HG03280 (cell line): ENCODE measurements at regions not wholly inside any gene's neighbourhood (a gene's known extent, or its start where the extent isn't known, plus 50 kb on each side); places are given as distances from the start of the nearest gene placed in this dataset.

Experiments
- ATAC-seq: cut with Tn5 transposase; IDR thresholded peaks from one replicate; pipeline ENCODE4 v1.9.1; 2021; ENCODE audit warnings: mild to moderate bottlenecking, moderate library complexity; ENCODE audit not compliant: unreplicated experiment

DNA sequence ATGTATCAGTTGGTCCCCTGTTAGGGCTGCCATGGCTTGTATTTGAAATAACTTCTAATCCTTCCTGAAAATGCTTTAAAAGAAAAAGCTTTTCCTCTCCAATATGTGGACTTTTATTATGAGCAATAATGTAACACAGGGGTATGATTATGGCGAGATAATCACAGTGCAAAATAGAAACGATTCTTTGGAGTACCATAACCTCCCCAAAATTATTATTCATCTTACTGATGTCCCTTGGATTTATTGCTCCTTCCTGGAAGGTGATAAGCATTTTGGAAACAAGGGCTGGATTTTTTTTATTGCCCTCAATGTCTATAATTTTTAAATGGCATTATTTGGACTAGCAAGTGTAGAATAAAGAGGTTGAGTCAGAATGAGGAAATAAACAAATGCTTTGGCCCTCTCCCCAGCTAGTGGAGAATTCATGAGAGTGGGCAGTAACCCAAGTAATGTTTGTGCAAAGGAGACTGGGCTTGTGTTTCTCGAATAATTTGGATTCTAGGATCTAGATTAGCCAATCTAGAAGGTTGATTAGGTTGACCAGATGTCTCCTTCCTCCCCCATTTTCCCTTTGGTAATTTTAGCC, 403.9 kb upstream of the CELF2 start:
- ATAC-seq: no peak

DNA sequence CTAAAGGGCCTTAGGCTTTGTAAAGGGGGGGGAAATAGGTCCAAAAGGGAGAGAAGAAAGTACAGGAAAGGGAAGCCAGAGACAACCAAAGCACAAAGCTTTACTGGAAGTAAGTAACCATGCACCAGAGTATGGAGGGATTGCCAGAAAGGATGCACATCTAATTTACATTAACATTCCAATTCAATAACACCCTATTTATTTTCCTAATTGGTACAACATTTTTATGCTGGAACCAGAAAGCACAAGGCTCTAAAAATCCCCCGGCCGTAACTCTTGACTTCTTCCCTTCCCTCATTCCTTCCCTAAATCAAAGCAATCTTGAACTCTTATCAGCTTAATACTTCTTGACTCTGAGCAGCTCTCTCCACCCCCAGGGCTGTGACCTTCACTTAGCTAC, 400.0 kb upstream of the CELF2 start:
- ATAC-seq: no peak

DNA sequence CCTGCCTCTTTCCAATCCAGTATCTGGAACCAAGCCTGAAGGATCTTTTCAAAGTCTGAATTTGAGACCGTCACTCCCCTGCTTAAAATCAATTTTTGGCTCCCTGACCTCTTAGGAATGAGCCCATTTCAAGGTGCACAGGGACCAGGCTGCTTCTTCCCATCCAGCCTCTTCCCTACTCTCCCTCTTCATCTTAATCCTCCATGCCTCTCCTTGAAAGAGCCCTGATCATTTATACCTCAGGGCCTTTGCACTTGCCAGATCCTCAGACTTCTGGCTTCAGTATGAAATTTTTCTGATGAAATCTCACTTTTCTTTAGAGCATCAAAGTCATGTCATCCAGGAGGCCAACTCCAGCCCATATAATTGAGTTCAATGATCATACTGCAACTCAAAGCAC, 399.5 kb upstream of the CELF2 start:
- no peak for ATAC-seq

GRCh38 chr10:10623958-10624566, 393.6 kb upstream of the CELF2 start:
- no peak for ATAC-seq

GRCh38 chr10:10624567-10624962, 393.1 kb upstream of the CELF2 start:
- ATAC-seq: no peak

GRCh38 chr10:10625491-10625890, 392.2 kb upstream of the CELF2 start:
- ATAC-seq: no peak

GRCh38 chr10:10626734-10627133, 390.9 kb upstream of the CELF2 start:
- no peak for ATAC-seq

DNA sequence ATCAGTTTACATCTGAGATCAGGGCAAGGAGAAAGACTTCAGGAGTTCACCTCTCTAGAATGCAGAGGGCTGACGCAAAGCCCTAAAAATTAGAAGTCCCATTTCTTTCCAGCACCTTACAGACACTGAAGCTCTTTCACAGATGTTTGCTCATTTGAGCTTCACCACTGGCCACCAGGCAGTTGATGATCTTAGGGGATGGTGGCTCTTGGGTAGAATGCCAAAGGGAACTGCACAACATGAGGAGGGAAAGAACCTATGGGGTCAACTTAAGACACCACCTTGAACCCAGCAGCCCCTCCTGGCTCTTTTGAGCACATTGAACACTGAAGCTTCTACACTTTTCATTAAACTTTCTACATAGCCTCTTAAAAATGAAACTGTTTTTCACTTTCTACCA, 390.3 kb upstream of the CELF2 start:
- no peak for ATAC-seq

GRCh38 chr10:10629512-10629911, 388.2 kb upstream of the CELF2 start:
- no peak for ATAC-seq

DNA sequence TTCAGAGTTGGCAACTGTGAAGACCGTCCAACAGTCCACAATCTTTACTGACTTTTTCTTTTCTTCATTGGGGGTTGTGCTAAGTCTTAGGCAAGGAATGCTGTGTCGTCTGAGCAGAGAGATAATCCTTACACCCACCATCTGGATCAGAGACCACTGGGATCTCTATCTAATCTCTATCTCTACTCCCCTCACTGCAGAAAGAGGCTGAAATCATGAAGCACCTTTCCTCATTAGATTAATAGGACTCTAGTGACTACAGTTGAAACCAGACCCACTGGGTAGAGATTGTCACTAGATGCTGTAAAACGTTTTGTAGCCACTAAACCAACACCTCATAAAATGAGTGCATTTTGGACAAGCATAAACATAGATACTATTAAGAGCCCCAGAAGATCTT, 387.4 kb upstream of the CELF2 start:
- ATAC-seq: no peak

DNA sequence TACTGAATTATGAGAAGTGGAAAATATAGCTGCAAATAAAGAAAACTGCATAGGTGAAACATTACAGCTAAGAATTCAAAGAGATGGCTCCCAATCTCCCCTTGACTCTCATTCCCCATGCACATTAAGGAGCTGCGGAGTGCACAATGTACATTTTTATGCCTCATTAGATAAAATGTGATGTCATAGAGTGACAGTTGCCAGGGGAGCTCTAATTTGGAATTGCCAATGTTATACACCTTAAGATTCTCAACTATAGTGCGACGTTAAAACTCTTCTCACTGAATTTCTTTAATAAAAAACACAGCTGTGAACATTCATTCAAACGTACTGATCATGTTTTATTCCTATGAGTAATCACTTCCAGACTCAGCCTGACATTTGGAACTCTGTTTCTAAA, 386.9 kb upstream of the CELF2 start:
- ATAC-seq: no peak

DNA sequence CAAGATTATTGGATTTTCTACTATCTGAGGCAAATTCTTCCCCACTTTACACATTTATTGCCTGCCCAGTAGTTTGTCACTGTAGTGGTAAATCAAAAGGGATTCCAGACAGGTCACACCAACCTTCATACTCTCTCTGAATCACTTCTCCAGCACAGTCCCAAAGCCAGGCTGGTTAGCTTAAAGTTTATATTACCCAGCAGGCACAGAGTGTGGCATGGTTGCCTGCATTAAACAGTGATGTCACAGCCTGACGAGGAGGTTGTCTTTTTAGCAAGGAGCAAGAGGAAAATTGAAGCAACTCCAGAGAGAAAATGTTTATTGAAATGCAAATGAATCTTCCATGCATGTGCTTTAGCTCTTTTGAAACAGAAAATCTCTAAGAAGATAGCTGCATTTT, 375.5 kb upstream of the CELF2 start:
- no peak for ATAC-seq

DNA sequence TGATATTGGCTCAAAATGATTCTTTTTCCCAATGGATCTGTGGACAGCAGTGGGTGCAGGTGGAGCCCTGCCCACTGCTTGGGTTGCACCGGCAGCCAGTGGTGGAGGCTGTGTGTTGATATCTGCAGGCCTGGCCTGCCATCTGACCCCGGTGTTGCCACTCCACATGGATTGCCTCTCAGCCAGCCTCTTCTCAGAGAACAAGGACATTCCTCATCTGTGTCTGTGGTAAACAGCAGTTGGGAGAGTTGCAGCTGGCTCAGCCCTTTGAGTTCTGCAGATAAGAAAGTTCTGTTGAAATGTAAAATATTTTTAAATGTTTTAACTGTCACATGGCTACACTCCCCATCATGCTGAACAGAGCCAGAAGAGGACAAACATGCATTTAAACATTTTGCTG, 374.9 kb upstream of the CELF2 start:
- ATAC-seq: no peak

- no peak for ATAC-seq
Measured at GRCh38 chr10:10644008-10644646, 373.5 kb upstream of the CELF2 start.

DNA sequence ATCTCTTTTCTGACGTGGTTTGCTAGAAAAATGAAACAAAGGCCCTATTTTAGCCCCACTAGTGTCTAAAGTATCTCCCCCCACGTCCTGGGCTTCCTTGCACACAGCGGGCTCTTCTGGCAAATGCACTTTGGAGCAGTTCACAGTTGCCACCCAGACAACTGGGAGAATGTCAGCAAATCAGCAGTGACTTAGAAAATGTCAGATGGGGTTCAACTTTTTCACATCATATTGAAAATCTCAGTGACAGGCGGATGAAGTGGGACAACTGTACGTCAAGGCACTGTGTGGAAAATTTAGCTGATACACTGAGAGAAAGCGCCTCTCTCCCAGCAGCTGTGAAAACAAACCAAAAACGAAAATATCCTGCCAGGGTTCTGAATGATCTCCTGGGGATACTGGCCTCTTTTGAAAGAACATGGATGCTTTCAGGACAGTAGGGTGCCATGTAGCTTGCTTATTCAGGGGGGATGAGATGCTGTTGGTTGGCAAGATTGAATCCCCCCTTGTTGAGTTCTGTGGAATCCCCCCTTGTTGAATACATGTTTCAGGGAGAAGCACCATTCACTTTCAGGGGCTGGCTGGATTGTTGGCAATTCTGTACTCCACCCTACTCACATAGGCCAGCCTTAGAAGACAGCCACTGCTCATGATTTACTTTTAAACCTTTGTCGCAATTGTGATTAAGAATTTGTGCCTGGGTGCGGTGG, 372.8 kb upstream of the CELF2 start:
- ATAC-seq: no peak

DNA sequence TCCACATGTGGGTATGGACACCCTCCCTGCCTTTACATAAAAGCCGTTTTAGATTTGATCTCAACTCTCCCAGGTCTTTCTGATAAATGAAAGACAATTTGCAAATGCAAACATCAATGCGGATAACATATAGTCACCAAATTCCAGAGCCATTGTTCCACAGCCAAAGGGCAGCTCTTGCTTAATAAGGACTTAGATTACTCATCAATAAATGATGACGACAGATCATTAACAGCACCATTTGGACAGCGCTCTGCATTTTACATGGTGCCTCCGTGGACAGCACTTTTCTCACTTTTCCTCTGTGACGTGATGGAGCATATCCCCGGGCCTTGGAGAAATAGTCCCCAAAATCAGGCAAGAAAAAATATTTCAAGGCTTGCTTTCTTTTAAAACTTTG, 370.3 kb upstream of the CELF2 start:
- no peak for ATAC-seq

DNA sequence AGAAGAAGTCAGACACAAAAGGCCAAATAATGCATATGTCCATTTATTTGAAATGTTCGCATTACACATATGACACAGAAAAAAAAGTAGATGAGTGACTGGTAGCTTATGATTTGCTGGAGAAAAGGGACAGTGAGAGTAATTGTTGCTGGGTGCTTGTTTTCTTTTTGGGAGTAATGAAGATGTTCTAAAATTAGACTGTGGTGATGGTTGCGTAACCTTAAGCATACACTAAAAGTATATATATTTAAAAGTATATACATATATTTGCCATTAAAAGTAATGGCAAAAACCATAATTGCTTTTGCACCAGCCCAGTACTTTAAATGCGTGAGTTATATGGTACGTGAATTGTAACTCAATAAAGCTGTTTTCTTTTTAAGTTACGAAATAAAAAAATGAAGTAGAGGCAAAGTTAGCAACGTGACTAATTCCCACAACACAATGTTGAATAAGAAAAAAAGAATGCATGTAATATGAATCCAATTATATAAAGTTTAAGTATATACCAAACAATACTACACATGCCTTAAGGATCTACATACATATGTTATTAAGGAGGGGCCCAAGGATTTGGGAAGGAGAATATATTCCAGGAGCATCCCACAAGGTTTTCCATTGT, 360.4 kb upstream of the CELF2 start:
- no peak for ATAC-seq

DNA sequence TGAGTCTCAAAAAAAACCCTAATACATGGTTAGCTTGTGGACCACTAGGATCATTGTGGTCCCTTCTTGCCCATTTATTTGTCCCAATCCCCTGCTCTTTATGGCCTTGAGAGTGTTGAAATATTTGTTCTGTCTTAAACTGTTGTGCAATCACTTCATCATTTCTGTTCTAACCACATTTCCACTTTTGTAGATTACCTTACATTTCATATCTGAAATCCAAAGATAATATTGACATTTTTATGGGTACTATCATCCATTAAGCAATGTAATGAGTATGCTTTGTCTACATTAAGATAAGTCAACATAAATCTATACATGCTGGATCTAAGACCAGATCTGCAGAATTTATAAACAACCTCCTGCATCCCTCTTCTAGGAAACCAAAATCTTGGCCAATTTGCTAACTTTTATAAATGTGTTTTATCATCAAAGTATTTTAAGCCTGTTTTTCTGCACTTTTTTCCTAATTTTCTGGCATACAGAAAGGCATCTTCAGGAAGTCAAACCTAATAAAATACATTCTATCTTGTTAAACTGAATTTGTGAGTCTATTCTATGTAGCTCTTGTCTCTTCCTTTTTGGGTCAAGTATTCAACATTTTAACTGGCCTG, 359.4 kb upstream of the CELF2 start:
- no peak for ATAC-seq

GRCh38 chr10:10660054-10660453, 357.6 kb upstream of the CELF2 start:
- no peak for ATAC-seq

DNA sequence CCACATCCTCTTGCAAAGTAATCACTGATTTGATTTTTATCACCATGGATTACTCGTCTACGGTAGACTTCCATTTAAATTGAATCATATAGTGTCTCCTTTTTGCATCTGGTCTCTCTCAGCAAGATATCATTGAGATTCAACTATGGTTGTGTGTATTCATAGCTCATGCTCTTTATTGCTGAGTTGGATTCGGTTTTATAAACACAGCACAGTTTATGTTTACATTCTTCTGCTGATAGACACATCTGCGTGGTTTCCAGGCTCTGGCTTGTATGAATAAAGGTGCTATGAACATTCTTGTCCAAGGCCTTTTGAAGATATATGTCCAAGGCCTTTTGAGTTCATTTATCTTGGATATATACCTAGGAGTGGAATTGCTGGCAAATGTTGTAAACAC, 356.5 kb upstream of the CELF2 start:
- ATAC-seq: no peak

DNA sequence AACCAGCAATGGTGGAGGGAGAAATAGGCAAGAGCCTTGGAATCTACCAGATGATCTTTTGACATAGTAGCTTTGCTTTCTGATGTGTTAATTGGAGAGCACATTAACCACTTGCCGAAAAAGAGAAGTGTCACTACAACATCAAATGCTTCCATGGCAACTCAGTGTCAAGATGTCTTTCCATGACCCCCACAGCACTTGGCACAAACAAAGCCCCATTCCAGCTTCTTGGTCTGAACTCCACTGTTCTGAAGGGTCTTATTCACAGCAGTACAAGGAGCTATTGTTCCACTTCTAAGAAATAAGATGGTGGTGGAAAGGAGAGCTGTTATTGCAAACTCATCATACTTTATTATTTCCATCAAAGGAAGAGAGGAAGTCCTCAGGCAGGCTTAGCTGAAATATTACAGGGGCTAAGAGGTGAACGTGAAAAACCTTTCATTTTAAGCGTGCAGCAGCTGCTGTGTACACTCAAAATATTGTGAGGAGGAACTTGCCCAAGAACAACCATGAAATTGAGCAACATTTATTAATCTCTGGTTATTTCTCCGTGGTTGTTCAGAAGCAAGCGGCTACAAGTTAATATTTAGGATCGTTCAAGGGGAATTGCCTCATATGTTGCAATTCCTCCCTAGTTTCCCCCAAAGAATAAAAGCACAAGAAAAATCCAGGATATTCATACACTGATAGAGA, 354.8 kb upstream of the CELF2 start:
- ATAC-seq: no peak
